ENCODE measurements at regions not wholly inside any gene's neighbourhood (a gene's known extent, or its start where the extent isn't known, plus 50 kb on each side); places are given as distances from the start of the nearest gene placed in this dataset.

GRCh38 chr13:86425170-86425815 is 626.1 kb upstream of the SLITRK6 start:
- no peak for TF ChIP-seq CTCF (IDR thresholded peaks at IDR 0.05)
- TF ChIP-seq ZFX (IDR thresholded peaks at IDR 0.05; ENCODE audit: borderline replicate concordance): no peak

Measured in 22Rv1 (cell line).